ENCODE measurements at regions not wholly inside any gene's neighbourhood (a gene's known extent, or its start where the extent isn't known, plus 50 kb on each side); places are given as distances from the start of the nearest gene placed in this dataset.

GRCh38 chr16:47861999-47862398 is 293.8 kb downstream of the ABCC12 start:
- H3K79me2 ChIP-seq (ENCODE audit: control insufficient read depth in 1 of 2, insufficient read depth in 2 of 2, low read length in 2 of 2): no peaks in the 10 kb centered on the region
- H3K4me1 ChIP-seq (replicated peaks in 1 of 4; ENCODE audit: control insufficient read depth in 3 of 4, insufficient read depth in 4 of 4, low read length in 3 of 4): peaks cover 0 to 14% (median 1%) of the 10 kb centered on the region in 4 experiments; a peak in 2 of 7 replicates
- H2AFZ ChIP-seq (ENCODE audit: low read length): no peak overlapping the region
- no peaks in the 10 kb centered on the region for H4K20me1 ChIP-seq (replicated peaks in 1 of 2; ENCODE audit: control insufficient read depth in 1 of 2, insufficient read depth in 2 of 2, low read length in 2 of 2)
- H3K23me2 ChIP-seq (ENCODE audit: low read depth, low read length): no peaks in the 10 kb centered on the region
- no peak overlapping the region for H3K9ac ChIP-seq (replicated peaks in 1 of 4; ENCODE audit: extremely low read depth in 1 of 4, low read depth in 3 of 4, low read length in 3 of 4)
- H3K18ac ChIP-seq (ENCODE audit: extremely low read depth, low read length): no peak overlapping the region
- H2AK5ac ChIP-seq (ENCODE audit: low read depth, low read length): no peak overlapping the region
- H2BK5ac ChIP-seq (ENCODE audit: low read depth, low read length): no peak overlapping the region
- no peak overlapping the region for H3K27ac ChIP-seq (ENCODE audit: low read depth, low read length)
- no peak overlapping the region for H2BK120ac ChIP-seq (replicated peaks; ENCODE audit: low read depth, low read length)
- CTCF ChIA-PET (ENCODE audit: partially characterized antibody): no interaction called here
- no peak overlapping the region for H3K56ac ChIP-seq (replicated peaks; ENCODE audit: insufficient read length, low read depth, low read length)
- no peak overlapping the region for H4K8ac ChIP-seq (ENCODE audit: extremely low read depth, insufficient read depth, low read length)
- POLR2A ChIA-PET (ENCODE audit: partially characterized antibody): no interaction called here
- no peak for DNase-seq (ENCODE audit: low read depth in 1 of 2, low spot score in 2 of 2)
- H3K27me3 ChIP-seq (replicated peaks in 1 of 4; ENCODE audit: control insufficient read depth in 3 of 4, extremely low read depth in 1 of 4, insufficient read depth in 3 of 4, low read length in 3 of 4): no peaks in the 10 kb centered on the region; a peak in 1 of 7 replicates
- H3K36me3 ChIP-seq (ENCODE audit: control insufficient read depth in 2 of 4, insufficient read depth in 4 of 4, low read length in 3 of 4): no peaks in the 10 kb centered on the region
- no peak overlapping the region for H2BK20ac ChIP-seq (ENCODE audit: low read length)
- H2BK15ac ChIP-seq (ENCODE audit: low read length): no peak overlapping the region
- H3K4me3 ChIP-seq (ENCODE audit: extremely low read depth in 1 of 4, insufficient read depth in 2 of 4, low read depth in 3 of 4, low read length in 4 of 4): no peak overlapping the region
- H3K4me2 ChIP-seq (ENCODE audit: insufficient read depth in 1 of 2, low read depth in 2 of 2, low read length in 2 of 2): no peak overlapping the region
- 94% methylated on average over 8 of the region's 8 CpGs; no CpG with 5 or more reads in 1 of the 2 experiments for WGBS, 2 experiments (ENCODE audit: extremely low coverage in 1 of 2, insufficient coverage in 1 of 2, insufficient read length in 1 of 2, insufficient replicate concordance in 2 of 2, low coverage in 1 of 2, low lambda C conversion rate in 2 of 2, missing lambda C conversion rate in 1 of 2)
- no peak overlapping the region for H3K14ac ChIP-seq (ENCODE audit: insufficient read length)
- no peaks in the 10 kb centered on the region for H3K9me3 ChIP-seq (ENCODE audit: insufficient read depth in 2 of 2, low read depth in 1 of 2, low read length in 1 of 2)
- H4K91ac ChIP-seq (replicated peaks; ENCODE audit: insufficient read length, low read length): no peak overlapping the region
- H4K5ac ChIP-seq (ENCODE audit: insufficient read length, low read depth, low read length): no peak overlapping the region
- H3K79me1 ChIP-seq (ENCODE audit: low read depth, low read length): no peaks in the 10 kb centered on the region
- no peak overlapping the region; the same call in 1 of the 2 replicates for H2BK12ac ChIP-seq (ENCODE audit: low read depth, low read length)
- H3K4ac ChIP-seq (replicated peaks; ENCODE audit: insufficient read length, low read depth, low read length): no peak overlapping the region
- TF ChIP-seq TEAD4 (IDR thresholded peaks at IDR 0.05; ENCODE audit: low read depth, low read length): no peak
- no peak for TF ChIP-seq SRF (IDR thresholded peaks at IDR 0.05; ENCODE audit: low read depth, low read length)
- TF ChIP-seq SAP30 (IDR thresholded peaks at IDR 0.05; ENCODE audit: insufficient read depth, insufficient replicate concordance, low read length): no peak
- TF ChIP-seq USF2 (IDR thresholded peaks at IDR 0.05; ENCODE audit: low read length): no peak
- no peak for TF ChIP-seq E2F6 (IDR thresholded peaks at IDR 0.05)
- no peak for TF ChIP-seq CHD2 (IDR thresholded peaks at IDR 0.05; ENCODE audit: low read length)
- no peak overlapping the region for H3K23ac ChIP-seq (ENCODE audit: insufficient read length)
- FAIRE-seq: no peak
